BJ (cell line): ENCODE measurements at regions not wholly inside any gene's neighbourhood (a gene's known extent, or its start where the extent isn't known, plus 50 kb on each side); places are given as distances from the start of the nearest gene placed in this dataset.

ENCODE experiments used
- CTCF ChIA-PET: fragments of 350-600 bp; formaldehyde crosslinking; extraction: SDS; loops from one replicate; lab custom pipeline; 2021; ENCODE audit warnings: antibody characterized with exemption, inconsistent platforms; lab: Yijun Ruan, JAX
- POLR2A ChIA-PET: fragments of 300-600 bp; sonication (Branson Sonifier 250); formaldehyde crosslinking; extraction: SDS; loops from one replicate; lab custom pipeline; 2021; ENCODE audit warnings: antibody characterized with exemption; lab: Charles Lee
- DNase-seq: peaks from one replicate; pipeline ENCODE4 v3.0.0-alpha.2; 2011; ENCODE audit warnings: low read depth
- H3K27me3 ChIP-seq: 2 replicates; pipeline ENCODE4 v1.6.0; 2011; ENCODE audit warnings: low read length; ENCODE audit not compliant: control insufficient read depth, insufficient read depth
- H3K36me3 ChIP-seq: 2 replicates; pipeline ENCODE4 v1.5.1; 2011; ENCODE audit warnings: low read length; ENCODE audit not compliant: control insufficient read depth, insufficient read depth
- H3K4me3 ChIP-seq: 2 replicates; pipeline ENCODE4 v1.5.1; 2011; ENCODE audit warnings: low read depth, mild to moderate bottlenecking, control low read depth, low read length
- CTCF ChIP-seq: IDR thresholded peaks from 2 replicates; pipeline ENCODE4 v1.5.1; 2011; ENCODE audit warnings: low read depth, mild to moderate bottlenecking, control low read depth, inconsistent platforms, low read length, moderate library complexity; ENCODE audit not compliant: insufficient read depth

- Histone ChIP-seq H3K4me3 (no peak overlapping the region), H3K27me3 (0 out of 2 replicates have a peak, but pooled peaks cover 1% of the 10 kb centered on the region), H3K36me3 (no peaks in the 10 kb centered on the region)
- ChIA-PET CTCF (no interaction called here), POLR2A (no interaction called here)
- no peak for DNase-seq
- TF ChIP-seq CTCF = no peak
Measured at GRCh38 chr5:67815455-67816391, 399.8 kb upstream of the PIK3R1 start.

GRCh38 chr5:67814569-67815311 lies 400.8 kb upstream of the PIK3R1 start:
- Histone ChIP-seq H3K4me3 (no peak overlapping the region), H3K36me3 (no peaks in the 10 kb centered on the region), H3K27me3 (0 out of 2 replicates have a peak, but pooled peaks cover 1% of the 10 kb centered on the region)
- CTCF ChIA-PET = no interaction called here
- POLR2A ChIA-PET = no interaction called here
- TF ChIP-seq CTCF = no peak
- DNase-seq = no peak

GRCh38 chr5:67813877-67814539 lies 401.5 kb upstream of the PIK3R1 start:
- Histone ChIP-seq H3K27me3 (0 out of 2 replicates have a peak, but pooled peaks cover 1% of the 10 kb centered on the region), H3K4me3 (no peak overlapping the region), H3K36me3 (no peaks in the 10 kb centered on the region)
- TF ChIP-seq CTCF = no peak
- POLR2A ChIA-PET = no interaction called here
- CTCF ChIA-PET = no interaction called here
- DNase-seq = no peak

GRCh38 chr5:67809589-67809988 lies 406.0 kb upstream of the PIK3R1 start:
- no peak for DNase-seq

More at GRCh38 chr5:67809589-67809988, 406.0 kb upstream of the PIK3R1 start:
- H3K4me3 ChIP-seq = no peak overlapping the region
- ChIA-PET CTCF (interaction anchor here (0.7 kb wide), 1 partner anchor 57 kb away, joined by 3 read pairs; no protein-coding TSS in a partner anchor), POLR2A (no interaction called here)
- 0 out of 2 replicates have a peak, but pooled peaks cover 1% of the 10 kb centered on the region for H3K27me3 ChIP-seq
- no peak for TF ChIP-seq CTCF
- H3K36me3 ChIP-seq = no peaks in the 10 kb centered on the region
